NT2/D1 (cell line): ENCODE measurements at regions not wholly inside any gene's neighbourhood (a gene's known extent, or its start where the extent isn't known, plus 50 kb on each side); places are given as distances from the start of the nearest gene placed in this dataset.

Source experiments
- SUZ12 ChIP-seq: IDR thresholded peaks from 2 replicates; pipeline ENCODE4 v1.6.1; 2011; ENCODE audit not compliant: insufficient read length, insufficient read depth; ENCODE audit errors: extremely low read depth
- YY1 ChIP-seq: IDR thresholded peaks from 2 replicates; pipeline ENCODE4 v1.6.1; 2011; ENCODE audit not compliant: insufficient read length, insufficient read depth

- TF ChIP-seq YY1 (no peak), SUZ12 (no peak)
Observed at GRCh38 chr2:120599656-120600055, 136.0 kb upstream of the GLI2 start.
